Neural cell (in vitro differentiated cells): ENCODE measurements at regions not wholly inside any gene's neighbourhood (a gene's known extent, or its start where the extent isn't known, plus 50 kb on each side); places are given as distances from the start of the nearest gene placed in this dataset.

ENCODE experiments used
- CTCF ChIP-seq: fragments of 450-650 bp; IDR thresholded peaks from 2 replicates; pipeline ENCODE4 v1.5.1; 2014; ENCODE audit warnings: antibody characterized with exemption, mild to moderate bottlenecking, moderate library complexity; ENCODE audit not compliant: poor library complexity, severe bottlenecking
- EP300 ChIP-seq: fragments of 450-650 bp; conservative IDR thresholded peaks from 2 replicates; pipeline ENCODE4 v1.6.1; 2014; ENCODE audit warnings: antibody characterized with exemption, mild to moderate bottlenecking, moderate library complexity; ENCODE audit not compliant: poor library complexity, severe bottlenecking
- EZH2 ChIP-seq: fragments of 200-600, 300-800 bp; shearing (Covaris generic), sonication (generic); IDR thresholded peaks from 2 replicates; pipeline ENCODE4 v1.6.1; 2014; ENCODE audit warnings: antibody characterized with exemption, low read length, borderline replicate concordance, mild to moderate bottlenecking; ENCODE audit not compliant: insufficient read depth, poor library complexity, severe bottlenecking
- MXI1 ChIP-seq: fragments of 450-650 bp; conservative IDR thresholded peaks from 2 replicates; pipeline ENCODE4 v1.6.1; 2014; ENCODE audit warnings: antibody characterized with exemption, mild to moderate bottlenecking; ENCODE audit not compliant: poor library complexity, severe bottlenecking
- POLR2AphosphoS5 ChIP-seq: IDR thresholded peaks from 2 replicates; pipeline ENCODE4 v1.6.1; 2012
- RAD21 ChIP-seq: fragments of 450-650 bp; conservative IDR thresholded peaks from 2 replicates; pipeline ENCODE4 v1.6.1; 2014; ENCODE audit warnings: antibody characterized with exemption, mild to moderate bottlenecking, moderate library complexity
- REST ChIP-seq: IDR thresholded peaks from 2 replicates; pipeline ENCODE4 v1.6.1; 2012; ENCODE audit warnings: borderline replicate concordance
- SMC3 ChIP-seq: fragments of 450-650 bp; conservative IDR thresholded peaks from 2 replicates; pipeline ENCODE4 v1.6.1; 2014; ENCODE audit warnings: antibody characterized with exemption, mild to moderate bottlenecking, moderate library complexity; ENCODE audit not compliant: poor library complexity
- TAF1 ChIP-seq: IDR thresholded peaks from 2 replicates; pipeline ENCODE4 v1.6.1; 2012; ENCODE audit warnings: low read depth

GRCh38 chr9:2565676-2566340 lies 55.8 kb upstream of the VLDLR start:
- no peak for TF ChIP-seq CTCF
- no peak for TF ChIP-seq POLR2AphosphoS5
- TF ChIP-seq EZH2: no peak
- TF ChIP-seq TAF1: no peak
- TF ChIP-seq EP300: no peak
- TF ChIP-seq SMC3: no peak
- TF ChIP-seq REST: no peak
- no peak for TF ChIP-seq MXI1
- no peak for TF ChIP-seq RAD21
